ENCODE measurements at regions not wholly inside any gene's neighbourhood (a gene's known extent, or its start where the extent isn't known, plus 50 kb on each side); places are given as distances from the start of the nearest gene placed in this dataset.

DNA sequence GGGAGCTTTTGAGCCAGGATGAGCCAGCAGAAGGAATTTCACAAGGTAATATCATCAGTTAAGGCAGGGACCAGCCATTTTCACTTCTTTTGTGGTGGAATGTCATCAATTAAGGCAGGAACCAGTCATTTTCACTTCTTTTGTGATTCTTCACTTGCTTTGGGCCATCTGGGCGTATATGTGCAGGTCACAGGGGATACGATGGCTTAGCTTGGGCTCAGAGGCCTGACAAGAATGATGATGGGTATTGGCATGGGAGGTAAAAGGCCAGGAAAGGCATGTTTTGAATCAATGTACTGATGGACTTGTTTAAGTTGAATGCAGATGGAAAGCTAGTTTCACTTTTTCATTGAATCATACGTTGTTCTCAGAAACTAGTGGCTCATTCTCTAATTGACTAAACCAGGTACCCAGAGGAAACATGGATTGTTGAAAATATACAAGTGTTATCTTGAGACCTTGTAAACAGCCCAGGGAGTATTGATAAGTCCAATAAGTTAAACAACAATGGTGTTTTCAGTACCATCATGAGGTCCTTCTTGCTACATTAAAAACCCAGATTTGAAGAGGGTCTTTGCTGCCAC, 1672.5 kb upstream of the DDX18 start:
- TF ChIP-seq, protein P1, sequence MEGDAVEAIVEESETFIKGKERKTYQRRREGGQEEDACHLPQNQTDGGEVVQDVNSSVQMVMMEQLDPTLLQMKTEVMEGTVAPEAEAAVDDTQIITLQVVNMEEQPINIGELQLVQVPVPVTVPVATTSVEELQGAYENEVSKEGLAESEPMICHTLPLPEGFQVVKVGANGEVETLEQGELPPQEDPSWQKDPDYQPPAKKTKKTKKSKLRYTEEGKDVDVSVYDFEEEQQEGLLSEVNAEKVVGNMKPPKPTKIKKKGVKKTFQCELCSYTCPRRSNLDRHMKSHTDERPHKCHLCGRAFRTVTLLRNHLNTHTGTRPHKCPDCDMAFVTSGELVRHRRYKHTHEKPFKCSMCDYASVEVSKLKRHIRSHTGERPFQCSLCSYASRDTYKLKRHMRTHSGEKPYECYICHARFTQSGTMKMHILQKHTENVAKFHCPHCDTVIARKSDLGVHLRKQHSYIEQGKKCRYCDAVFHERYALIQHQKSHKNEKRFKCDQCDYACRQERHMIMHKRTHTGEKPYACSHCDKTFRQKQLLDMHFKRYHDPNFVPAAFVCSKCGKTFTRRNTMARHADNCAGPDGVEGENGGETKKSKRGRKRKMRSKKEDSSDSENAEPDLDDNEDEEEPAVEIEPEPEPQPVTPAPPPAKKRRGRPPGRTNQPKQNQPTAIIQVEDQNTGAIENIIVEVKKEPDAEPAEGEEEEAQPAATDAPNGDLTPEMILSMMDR (IDR thresholded peaks at IDR 0.05; ENCODE audit: extremely low read depth, insufficient read depth, missing control alignments): no peak
- in situ Hi-C loops (cut with MboI; ENCODE audit: low pct_unique_long_range_greater_than_20kb, low sequenced_read_pairs, unreplicated experiment): no loop called here
- DNase-seq (ENCODE audit: low spot score): no peak

DNA sequence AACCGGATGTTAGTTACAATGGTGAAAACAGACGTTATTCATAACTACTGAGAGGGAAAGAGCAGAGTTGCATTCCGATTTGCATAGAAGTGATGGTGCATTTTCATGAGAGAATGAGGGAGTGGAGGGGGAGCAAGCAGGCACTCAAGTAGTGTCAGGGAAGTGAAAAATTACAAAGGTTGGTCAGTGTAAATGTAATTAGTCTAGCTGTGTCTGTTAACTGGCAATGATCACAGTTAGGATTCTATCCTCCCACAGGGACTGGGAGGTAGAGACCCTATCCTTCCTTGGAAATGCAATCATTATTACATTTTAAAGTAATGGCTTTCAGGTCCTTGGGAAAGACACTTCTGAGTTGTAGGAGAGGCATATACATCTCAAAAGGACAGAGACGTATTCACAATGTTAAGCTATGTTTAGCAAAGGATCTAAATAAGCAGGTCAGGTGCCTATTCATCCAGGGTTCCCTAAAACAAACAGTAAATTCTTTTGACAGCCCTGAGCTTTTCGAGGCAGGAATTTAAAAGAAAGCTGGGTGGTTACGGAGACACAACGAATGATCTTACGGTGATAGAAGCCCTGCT, 1671.8 kb upstream of the DDX18 start:
- in situ Hi-C loops (cut with MboI; ENCODE audit: low pct_unique_long_range_greater_than_20kb, low sequenced_read_pairs, unreplicated experiment): no loop called here
- no peak for DNase-seq (ENCODE audit: low spot score)
- TF ChIP-seq, protein P1 (IDR thresholded peaks at IDR 0.05; ENCODE audit: extremely low read depth, insufficient read depth, missing control alignments): no peak

DNA sequence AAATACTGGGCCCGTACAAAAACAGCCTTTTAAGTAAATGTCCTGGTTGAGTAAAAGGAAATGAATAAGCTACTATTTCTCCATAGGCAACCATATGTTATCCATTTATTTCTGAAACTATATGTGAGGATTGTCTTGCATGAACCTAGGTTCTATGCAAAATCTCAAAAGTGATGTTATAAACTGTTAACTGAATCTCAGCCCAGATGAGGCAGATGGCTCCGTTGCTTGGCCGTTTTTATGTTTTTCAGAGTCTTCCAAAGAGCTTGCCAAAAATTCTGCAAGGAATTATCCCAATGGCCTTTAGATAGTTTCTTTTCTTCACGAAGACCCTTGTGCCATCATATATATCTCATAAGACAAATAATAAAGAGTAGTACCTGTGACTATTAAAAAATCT, 1669.5 kb upstream of the DDX18 start:
- TF ChIP-seq, protein P1 (IDR thresholded peaks at IDR 0.05; ENCODE audit: extremely low read depth, insufficient read depth, missing control alignments): no peak
- DNase-seq (ENCODE audit: low spot score): no peak
- in situ Hi-C loops (cut with MboI; ENCODE audit: low pct_unique_long_range_greater_than_20kb, low sequenced_read_pairs, unreplicated experiment): no loop called here

DNA sequence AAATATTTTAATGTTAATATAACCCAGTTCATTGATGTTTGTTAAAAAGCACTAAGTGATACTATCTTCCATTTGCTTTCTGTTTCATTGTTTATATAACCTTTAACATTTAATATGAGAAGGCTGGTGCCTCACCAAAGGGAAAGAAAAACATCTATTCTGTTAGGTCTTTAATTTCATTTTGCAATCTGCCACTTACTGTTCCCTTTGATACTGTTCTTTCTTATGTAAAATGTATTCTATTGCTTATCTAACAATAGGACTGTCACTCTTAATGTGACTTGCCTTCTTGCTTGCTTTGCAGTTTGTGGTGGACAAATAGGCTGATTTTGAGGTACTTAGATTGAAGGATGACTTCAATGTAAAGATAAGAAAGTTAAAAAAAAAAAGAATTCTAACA, 1666.1 kb upstream of the DDX18 start:
- in situ Hi-C loops (cut with MboI; ENCODE audit: low pct_unique_long_range_greater_than_20kb, low sequenced_read_pairs, unreplicated experiment): no loop called here
- no peak for DNase-seq (ENCODE audit: low spot score)
- TF ChIP-seq, protein P1 (IDR thresholded peaks at IDR 0.05; ENCODE audit: extremely low read depth, insufficient read depth, missing control alignments): no peak

DNA sequence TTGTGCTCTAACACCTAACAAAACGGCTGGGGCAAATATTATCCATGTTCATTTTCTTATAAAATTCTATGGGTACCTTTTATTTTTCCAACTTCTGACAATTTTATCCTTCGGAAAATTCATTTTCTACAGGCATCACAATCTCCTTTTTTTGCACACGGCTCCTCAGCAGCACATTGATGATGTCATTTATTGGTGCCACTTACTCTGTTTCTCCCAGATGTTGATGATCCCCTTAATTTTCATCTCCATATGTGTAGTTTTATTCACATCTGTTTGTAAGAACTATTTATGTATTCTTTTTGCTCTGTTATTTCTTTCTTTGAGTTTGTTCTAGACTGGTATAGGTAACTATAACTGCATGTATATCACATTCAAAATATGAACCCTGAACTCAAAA, 1660.8 kb upstream of the DDX18 start:
- TF ChIP-seq, protein P1 (IDR thresholded peaks at IDR 0.05; ENCODE audit: extremely low read depth, insufficient read depth, missing control alignments): no peak
- in situ Hi-C loops (cut with MboI; ENCODE audit: low pct_unique_long_range_greater_than_20kb, low sequenced_read_pairs, unreplicated experiment): no loop called here
- DNase-seq (ENCODE audit: low spot score): no peak

DNA sequence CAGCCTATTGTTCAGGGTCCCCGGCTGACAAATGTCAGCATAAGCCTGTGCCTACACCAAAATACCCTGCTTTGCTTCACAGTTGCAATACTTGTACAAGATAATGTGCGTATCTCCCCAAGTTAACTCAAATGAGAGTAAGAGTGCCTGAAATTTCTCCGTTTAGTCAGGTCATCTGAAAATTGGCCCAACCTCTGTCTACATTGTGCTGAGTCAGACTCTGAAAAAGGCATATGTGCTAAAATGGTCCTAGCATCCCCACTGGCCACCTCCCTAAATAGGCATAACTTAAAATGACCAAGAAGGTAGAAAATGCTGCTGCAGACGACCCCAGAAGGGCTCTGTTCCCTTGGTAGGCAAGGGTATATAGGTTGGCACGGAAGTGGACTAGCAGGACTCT, 1653.8 kb upstream of the DDX18 start:
- no peak for DNase-seq (ENCODE audit: low spot score)
- in situ Hi-C loops (cut with MboI; ENCODE audit: low pct_unique_long_range_greater_than_20kb, low sequenced_read_pairs, unreplicated experiment): no loop called here
- TF ChIP-seq, protein P1 (IDR thresholded peaks at IDR 0.05; ENCODE audit: extremely low read depth, insufficient read depth, missing control alignments): no peak
